ENCODE measurements at regions not wholly inside any gene's neighbourhood (a gene's known extent, or its start where the extent isn't known, plus 50 kb on each side); places are given as distances from the start of the nearest gene placed in this dataset.

DNA sequence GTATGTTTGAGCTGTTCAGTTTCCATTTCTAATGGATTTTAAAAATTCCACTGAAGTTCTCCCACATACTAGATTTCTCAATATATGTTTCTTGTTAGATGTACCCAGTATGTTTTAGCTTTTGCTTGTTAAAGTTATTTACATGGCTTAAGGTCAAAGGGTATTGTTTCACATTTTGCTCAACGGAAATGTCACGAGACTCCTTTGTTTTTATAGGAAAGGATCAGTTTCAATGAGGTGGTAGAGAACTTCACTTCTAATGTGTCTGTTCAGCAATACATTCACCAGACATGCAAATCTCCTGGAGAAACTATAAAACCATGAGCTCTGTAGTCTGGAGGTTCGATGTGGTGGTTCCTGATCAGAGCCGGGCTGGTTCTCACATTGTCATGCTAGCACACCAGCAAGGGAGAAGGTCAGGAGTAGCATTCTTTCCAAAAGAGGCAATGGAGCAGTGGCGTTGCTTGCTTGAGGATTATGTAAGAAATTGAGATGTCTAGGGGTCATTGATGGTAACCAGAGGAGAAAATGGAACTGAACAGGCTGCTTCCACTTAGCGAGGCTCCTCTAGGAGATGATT, 114.0 kb downstream of the RAB18 start:
- TF ChIP-seq, protein P1, sequence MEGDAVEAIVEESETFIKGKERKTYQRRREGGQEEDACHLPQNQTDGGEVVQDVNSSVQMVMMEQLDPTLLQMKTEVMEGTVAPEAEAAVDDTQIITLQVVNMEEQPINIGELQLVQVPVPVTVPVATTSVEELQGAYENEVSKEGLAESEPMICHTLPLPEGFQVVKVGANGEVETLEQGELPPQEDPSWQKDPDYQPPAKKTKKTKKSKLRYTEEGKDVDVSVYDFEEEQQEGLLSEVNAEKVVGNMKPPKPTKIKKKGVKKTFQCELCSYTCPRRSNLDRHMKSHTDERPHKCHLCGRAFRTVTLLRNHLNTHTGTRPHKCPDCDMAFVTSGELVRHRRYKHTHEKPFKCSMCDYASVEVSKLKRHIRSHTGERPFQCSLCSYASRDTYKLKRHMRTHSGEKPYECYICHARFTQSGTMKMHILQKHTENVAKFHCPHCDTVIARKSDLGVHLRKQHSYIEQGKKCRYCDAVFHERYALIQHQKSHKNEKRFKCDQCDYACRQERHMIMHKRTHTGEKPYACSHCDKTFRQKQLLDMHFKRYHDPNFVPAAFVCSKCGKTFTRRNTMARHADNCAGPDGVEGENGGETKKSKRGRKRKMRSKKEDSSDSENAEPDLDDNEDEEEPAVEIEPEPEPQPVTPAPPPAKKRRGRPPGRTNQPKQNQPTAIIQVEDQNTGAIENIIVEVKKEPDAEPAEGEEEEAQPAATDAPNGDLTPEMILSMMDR (conservative IDR thresholded peaks at IDR 0.05; ENCODE audit: low read depth, low read length): no peak
- TF ChIP-seq EZH2phosphoT487 (IDR thresholded peaks at IDR 0.05; ENCODE audit: borderline replicate concordance, low read length): no peak
